ENCODE measurements at regions not wholly inside any gene's neighbourhood (a gene's known extent, or its start where the extent isn't known, plus 50 kb on each side); places are given as distances from the start of the nearest gene placed in this dataset.

GRCh38 chr10:120369856-120370276, 87.2 kb upstream of the PLPP4 start:
- Histone ChIP-seq H3K4me1 (no peaks in the 10 kb centered on the region), H3K27me3 (no peaks in the 10 kb centered on the region), H3K36me3 (no peaks in the 10 kb centered on the region), H3K27ac (no peak overlapping the region), H3K4me3 (no peak overlapping the region), H3K9me3 (no peaks in the 10 kb centered on the region)
- intact Hi-C loops (cut with DNase I): no loop called here
- FAIRE-seq (no peak), ATAC-seq (no peak), DNase-seq (no peak)
- TF ChIP-seq, protein P1, sequence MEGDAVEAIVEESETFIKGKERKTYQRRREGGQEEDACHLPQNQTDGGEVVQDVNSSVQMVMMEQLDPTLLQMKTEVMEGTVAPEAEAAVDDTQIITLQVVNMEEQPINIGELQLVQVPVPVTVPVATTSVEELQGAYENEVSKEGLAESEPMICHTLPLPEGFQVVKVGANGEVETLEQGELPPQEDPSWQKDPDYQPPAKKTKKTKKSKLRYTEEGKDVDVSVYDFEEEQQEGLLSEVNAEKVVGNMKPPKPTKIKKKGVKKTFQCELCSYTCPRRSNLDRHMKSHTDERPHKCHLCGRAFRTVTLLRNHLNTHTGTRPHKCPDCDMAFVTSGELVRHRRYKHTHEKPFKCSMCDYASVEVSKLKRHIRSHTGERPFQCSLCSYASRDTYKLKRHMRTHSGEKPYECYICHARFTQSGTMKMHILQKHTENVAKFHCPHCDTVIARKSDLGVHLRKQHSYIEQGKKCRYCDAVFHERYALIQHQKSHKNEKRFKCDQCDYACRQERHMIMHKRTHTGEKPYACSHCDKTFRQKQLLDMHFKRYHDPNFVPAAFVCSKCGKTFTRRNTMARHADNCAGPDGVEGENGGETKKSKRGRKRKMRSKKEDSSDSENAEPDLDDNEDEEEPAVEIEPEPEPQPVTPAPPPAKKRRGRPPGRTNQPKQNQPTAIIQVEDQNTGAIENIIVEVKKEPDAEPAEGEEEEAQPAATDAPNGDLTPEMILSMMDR (IDR thresholded peaks at IDR 0.05): no peak
- 35 to 40% methylated on average over 2 of the region's 2 CpGs for WGBS, 2 donors

GRCh38 chr10:120371856-120372255, 85.2 kb upstream of the PLPP4 start:
- no peaks in the 10 kb centered on the region for H3K9me3 ChIP-seq
- no peaks in the 10 kb centered on the region for H3K27me3 ChIP-seq
- H3K36me3 ChIP-seq: no peaks in the 10 kb centered on the region
- TF ChIP-seq, protein P1 (IDR thresholded peaks at IDR 0.05): no peak
- ATAC-seq: no peak
- H3K4me3 ChIP-seq: no peak overlapping the region
- 64 to 71% methylated on average over 4 of the region's 4 CpGs for WGBS, 2 donors
- H3K4me1 ChIP-seq: no peaks in the 10 kb centered on the region
- DNase-seq: no peak
- no peak for FAIRE-seq
- no peak overlapping the region for H3K27ac ChIP-seq
- intact Hi-C loops (cut with DNase I): no loop called here

DNA sequence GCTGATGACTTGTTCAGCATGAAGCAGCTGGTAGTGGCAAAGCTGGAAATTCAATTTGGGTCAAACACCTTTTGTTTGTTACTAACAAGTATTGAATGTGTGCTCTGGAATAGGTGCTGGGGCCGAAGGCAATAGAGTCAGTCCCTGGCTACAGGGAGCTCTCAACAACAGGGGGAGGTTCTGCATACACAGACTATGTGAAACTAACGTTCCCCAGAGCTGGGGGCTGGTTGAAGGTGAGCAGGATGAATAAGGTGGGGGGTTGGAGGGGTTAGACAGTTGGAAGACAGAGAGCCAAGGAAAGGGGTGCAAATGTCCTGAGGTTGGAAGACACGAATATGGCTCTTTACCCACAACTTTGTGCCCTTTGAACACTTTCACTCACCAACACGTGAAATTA, 84.1 kb upstream of the PLPP4 start:
- H3K27ac ChIP-seq: no peak overlapping the region
- H3K9me3 ChIP-seq: no peaks in the 10 kb centered on the region
- no peaks in the 10 kb centered on the region for H3K27me3 ChIP-seq
- FAIRE-seq: no peak
- no peak for ATAC-seq
- H3K4me1 ChIP-seq: no peaks in the 10 kb centered on the region
- no peak for DNase-seq
- H3K36me3 ChIP-seq: no peaks in the 10 kb centered on the region
- no peak overlapping the region for H3K4me3 ChIP-seq
- WGBS, 2 donors: 66 to 74% methylated on average over 4 of the region's 4 CpGs
- TF ChIP-seq, protein P1 (IDR thresholded peaks at IDR 0.05): no peak
- intact Hi-C loops (cut with DNase I): no loop called here

DNA sequence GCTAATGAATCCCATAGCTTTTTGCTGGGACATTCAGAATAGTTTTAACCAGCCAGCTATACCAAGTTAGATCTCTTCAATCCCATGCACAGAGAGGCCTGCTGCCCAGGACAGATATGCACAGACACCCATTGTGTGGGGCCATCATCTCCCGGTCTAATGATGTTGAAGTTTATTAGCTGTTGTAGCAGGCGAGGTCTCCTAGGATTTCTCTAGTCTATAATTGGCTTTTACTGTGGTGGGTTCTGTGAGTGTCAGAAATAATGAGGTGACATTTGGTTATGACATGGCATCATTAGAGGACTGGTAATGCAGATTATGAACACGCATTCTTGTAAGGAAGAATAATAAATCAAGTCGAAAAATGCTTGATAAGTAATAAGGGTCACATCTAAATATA, 81.4 kb upstream of the PLPP4 start:
- ATAC-seq (no peak), DNase-seq (no peak), FAIRE-seq (no peak)
- Histone ChIP-seq H3K27ac (no peak overlapping the region), H3K4me1 (no peaks in the 10 kb centered on the region), H3K4me3 (no peak overlapping the region), H3K9me3 (no peaks in the 10 kb centered on the region), H3K27me3 (no peaks in the 10 kb centered on the region), H3K36me3 (no peaks in the 10 kb centered on the region)
- 74 to 76% methylated on average over 4 of the region's 4 CpGs for WGBS, 2 donors
- TF ChIP-seq, protein P1 (IDR thresholded peaks at IDR 0.05): no peak
- intact Hi-C loops (cut with DNase I): no loop called here

DNA sequence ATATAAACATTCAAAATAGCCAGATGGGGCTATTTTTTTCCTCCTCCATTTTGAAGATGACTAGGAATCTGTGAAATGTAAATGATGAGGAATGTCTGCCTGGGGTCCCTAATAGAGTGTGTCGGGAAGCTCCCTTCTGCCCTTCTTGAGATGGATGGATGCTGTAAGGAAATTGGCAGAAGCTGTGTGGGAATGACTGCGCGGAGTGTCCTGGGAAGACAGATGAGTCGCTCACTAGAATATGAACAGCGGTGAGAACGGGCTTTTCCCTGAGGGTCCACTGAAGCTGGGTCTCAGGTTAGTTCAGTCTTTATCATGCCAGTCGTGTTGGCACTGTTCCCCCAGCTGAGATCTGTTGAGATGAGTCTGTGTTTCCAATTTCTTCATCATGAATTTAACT, 75.1 kb upstream of the PLPP4 start:
- Histone ChIP-seq H3K27me3 (peaks cover 0 to 4% (median 0%) of the 10 kb centered on the region in 4 donors), H3K27ac (no peak overlapping the region), H3K9me3 (no peaks in the 10 kb centered on the region), H3K4me1 (no peaks in the 10 kb centered on the region), H3K4me3 (no peak overlapping the region), H3K36me3 (no peaks in the 10 kb centered on the region)
- FAIRE-seq (no peak), DNase-seq (no peak), ATAC-seq (no peak)
- WGBS, 2 donors: 76 to 83% methylated on average over 7 of the region's 7 CpGs
- intact Hi-C loops (cut with DNase I): no loop called here
- TF ChIP-seq, protein P1 (IDR thresholded peaks at IDR 0.05): no peak

Data from pancreas (tissue), 10 donors.